Colonic mucosa (tissue), 4 donors: ENCODE measurements at regions not wholly inside any gene's neighbourhood (a gene's known extent, or its start where the extent isn't known, plus 50 kb on each side); places are given as distances from the start of the nearest gene placed in this dataset.

Source experiments
- DNase-seq: peaks from one replicate; pipeline ENCODE4 v3.0.0-alpha.2; 2020
- H3K27ac ChIP-seq: fragments of 200-600 bp; one replicate; pipeline ENCODE4 v1.8.0; 2021
- H3K27me3 ChIP-seq: fragments of 200-600 bp; one replicate; pipeline ENCODE4 v1.8.0; 2021
- H3K36me3 ChIP-seq: fragments of 200-600 bp; one replicate; pipeline ENCODE4 v1.8.0; 2021
- H3K4me1 ChIP-seq: fragments of 200-600 bp; one replicate; pipeline ENCODE4 v1.8.0; 2021; ENCODE audit warnings: mild to moderate bottlenecking
- H3K4me3 ChIP-seq: fragments of 200-600 bp; one replicate; pipeline ENCODE4 v1.8.0; 2021
- H3K9ac ChIP-seq, 2 donors: one replicate each; pipeline ENCODE4 v1.7.0; 2013; ENCODE audit warnings: control low read depth in 2 of 2, low read depth in 2 of 2, low read length in 2 of 2
- H3K9me3 ChIP-seq: fragments of 200-600 bp; one replicate; pipeline ENCODE4 v1.8.0; 2021
- intact Hi-C: fragments of 100-400 bp; cut with DNase I; formaldehyde crosslinking; loops from one replicate; pipeline ENCODE4 v1.14.1; 2022
- TF ChIP-seq, protein P1 (sequence below): fragments of 200-600 bp; IDR thresholded peaks from one replicate; pipeline ENCODE4 v1.8.0; 2022; ENCODE audit warnings: antibody characterized with exemption, mild to moderate bottlenecking
- donor health status: healthy.
- donor health status: DM: no; HTN: no; CAD: no.
- donor health status: DM: no; HTN: no; CAD: no.

- Histone ChIP-seq H3K4me3 (no peak overlapping the region), H3K9me3 (no peaks in the 10 kb centered on the region), H3K27me3 (no peaks in the 10 kb centered on the region), H3K9ac (no peak overlapping the region), H3K36me3 (no peaks in the 10 kb centered on the region), H3K4me1 (no peaks in the 10 kb centered on the region), H3K27ac (no peak overlapping the region)
- intact Hi-C loops = no loop called here
- TF ChIP-seq, protein P1, sequence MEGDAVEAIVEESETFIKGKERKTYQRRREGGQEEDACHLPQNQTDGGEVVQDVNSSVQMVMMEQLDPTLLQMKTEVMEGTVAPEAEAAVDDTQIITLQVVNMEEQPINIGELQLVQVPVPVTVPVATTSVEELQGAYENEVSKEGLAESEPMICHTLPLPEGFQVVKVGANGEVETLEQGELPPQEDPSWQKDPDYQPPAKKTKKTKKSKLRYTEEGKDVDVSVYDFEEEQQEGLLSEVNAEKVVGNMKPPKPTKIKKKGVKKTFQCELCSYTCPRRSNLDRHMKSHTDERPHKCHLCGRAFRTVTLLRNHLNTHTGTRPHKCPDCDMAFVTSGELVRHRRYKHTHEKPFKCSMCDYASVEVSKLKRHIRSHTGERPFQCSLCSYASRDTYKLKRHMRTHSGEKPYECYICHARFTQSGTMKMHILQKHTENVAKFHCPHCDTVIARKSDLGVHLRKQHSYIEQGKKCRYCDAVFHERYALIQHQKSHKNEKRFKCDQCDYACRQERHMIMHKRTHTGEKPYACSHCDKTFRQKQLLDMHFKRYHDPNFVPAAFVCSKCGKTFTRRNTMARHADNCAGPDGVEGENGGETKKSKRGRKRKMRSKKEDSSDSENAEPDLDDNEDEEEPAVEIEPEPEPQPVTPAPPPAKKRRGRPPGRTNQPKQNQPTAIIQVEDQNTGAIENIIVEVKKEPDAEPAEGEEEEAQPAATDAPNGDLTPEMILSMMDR = no peak
- no peak for DNase-seq
Observed at GRCh38 chr18:24651434-24651833, 191.0 kb downstream of the HRH4 start.

GRCh38 chr18:24656050-24656449 lies 195.6 kb downstream of the HRH4 start:
- Histone ChIP-seq H3K9ac (no peak overlapping the region), H3K9me3 (no peaks in the 10 kb centered on the region), H3K27me3 (no peaks in the 10 kb centered on the region), H3K36me3 (no peaks in the 10 kb centered on the region), H3K4me1 (no peaks in the 10 kb centered on the region), H3K4me3 (no peak overlapping the region), H3K27ac (no peak overlapping the region)
- DNase-seq = no peak
- intact Hi-C loops = no loop called here
- TF ChIP-seq, protein P1 = no peak

DNA sequence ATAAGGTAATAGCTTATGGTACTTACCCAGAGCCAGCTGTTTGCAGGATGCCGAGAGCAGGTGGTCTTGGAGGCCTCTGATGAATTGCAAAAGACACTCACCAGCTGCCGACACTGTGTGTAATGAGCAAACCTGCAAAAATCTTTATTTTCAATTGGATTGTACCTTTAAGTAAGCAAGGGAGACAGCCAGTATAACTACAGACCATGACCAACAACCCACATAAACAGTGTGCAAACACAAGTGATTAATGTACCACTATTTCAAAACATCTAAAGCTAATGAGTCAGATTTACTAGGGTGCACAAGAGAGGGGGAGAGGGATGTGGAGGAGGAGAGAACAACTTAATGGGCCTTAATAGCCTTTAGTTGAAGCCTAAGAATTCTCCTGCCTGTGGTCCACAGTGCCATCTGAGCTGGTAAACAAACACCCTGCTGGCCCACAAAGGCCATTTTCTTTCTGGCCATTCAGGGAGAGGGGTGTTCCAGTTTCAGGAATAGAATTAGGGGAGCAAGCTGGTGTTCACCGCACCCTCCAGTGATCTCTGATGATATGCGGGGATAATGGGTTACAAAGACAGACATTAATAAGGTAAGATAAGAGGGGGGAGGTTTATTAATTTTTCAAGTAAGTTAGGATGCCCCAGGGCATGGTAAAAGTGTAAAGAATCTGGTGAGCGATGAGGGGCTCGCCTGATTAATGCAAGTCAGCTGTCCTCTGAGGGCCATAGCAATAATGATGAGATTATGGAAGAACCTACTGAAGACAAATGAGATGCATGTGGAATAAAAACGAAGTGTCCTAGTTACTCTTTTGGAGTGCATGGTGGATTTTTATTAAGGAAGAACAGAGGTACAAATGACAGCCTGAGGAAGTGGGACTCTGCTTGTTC lies 196.4 kb downstream of the HRH4 start:
- H3K27ac ChIP-seq = peak overlapping the region; percentile 25
- no peaks in the 10 kb centered on the region for H3K36me3 ChIP-seq
- H3K9me3 ChIP-seq = no peaks in the 10 kb centered on the region
- intact Hi-C loops = no loop called here
- no peak overlapping the region for H3K9ac ChIP-seq
- DNase-seq = no peak
- no peak overlapping the region for H3K4me3 ChIP-seq
- H3K4me1 ChIP-seq = no peaks in the 10 kb centered on the region
- no peaks in the 10 kb centered on the region for H3K27me3 ChIP-seq
- TF ChIP-seq, protein P1 = no peak

GRCh38 chr18:24657444-24657842 lies 197.0 kb downstream of the HRH4 start:
- Histone ChIP-seq H3K4me1 (no peaks in the 10 kb centered on the region), H3K36me3 (no peaks in the 10 kb centered on the region), H3K4me3 (no peak overlapping the region), H3K27ac (peak overlapping the region; percentile 25), H3K9me3 (no peaks in the 10 kb centered on the region), H3K27me3 (no peaks in the 10 kb centered on the region), H3K9ac (no peak overlapping the region)
- intact Hi-C loops = no loop called here
- TF ChIP-seq, protein P1 = no peak
- DNase-seq = no peak

GRCh38 chr18:24658302-24658701 lies 197.9 kb downstream of the HRH4 start:
- Histone ChIP-seq H3K27me3 (no peaks in the 10 kb centered on the region), H3K9me3 (no peaks in the 10 kb centered on the region), H3K4me3 (no peak overlapping the region), H3K9ac (no peak overlapping the region), H3K27ac (no peak overlapping the region), H3K36me3 (no peaks in the 10 kb centered on the region), H3K4me1 (no peaks in the 10 kb centered on the region)
- TF ChIP-seq, protein P1 = no peak
- intact Hi-C loops = no loop called here
- no peak for DNase-seq
